ENCODE measurements at regions not wholly inside any gene's neighbourhood (a gene's known extent, or its start where the extent isn't known, plus 50 kb on each side); places are given as distances from the start of the nearest gene placed in this dataset.

GRCh38 chr16:14338969-14339368 lies 267.9 kb downstream of the MRTFB start:
- H3K4me3 ChIP-seq (ENCODE audit: low read depth, low read length), result no peak overlapping the region
- no peak for DNase-seq (ENCODE audit: low read depth)

GRCh38 chr16:14338236-14338635 lies 267.1 kb downstream of the MRTFB start:
- no peak overlapping the region for H3K4me3 ChIP-seq (ENCODE audit: low read depth, low read length)

GRCh38 chr16:14337303-14338191 lies 266.4 kb downstream of the MRTFB start:
- no peak for DNase-seq (ENCODE audit: low read depth)
- H3K4me3 ChIP-seq (ENCODE audit: low read depth, low read length), result no peak overlapping the region

More at GRCh38 chr16:14338236-14338635, 267.1 kb downstream of the MRTFB start:
- no peak for DNase-seq (ENCODE audit: low read depth)

- no peak overlapping the region for H3K4me3 ChIP-seq (ENCODE audit: low read depth, low read length)
- no peak for DNase-seq (ENCODE audit: low read depth)
Measured at GRCh38 chr16:14335297-14335696, 264.2 kb downstream of the MRTFB start.

- DNase-seq (ENCODE audit: low read depth), result no peak
- H3K4me3 ChIP-seq (ENCODE audit: low read depth, low read length), result no peak overlapping the region
Measured at GRCh38 chr16:14334366-14335080, 263.4 kb downstream of the MRTFB start.

GRCh38 chr16:14333361-14333760 lies 262.2 kb downstream of the MRTFB start:
- no peak overlapping the region for H3K4me3 ChIP-seq (ENCODE audit: low read depth, low read length)
- no peak for DNase-seq (ENCODE audit: low read depth)

- H3K4me3 ChIP-seq (ENCODE audit: low read depth, low read length), result no peak overlapping the region
- DNase-seq (ENCODE audit: low read depth), result no peak
Measured at GRCh38 chr16:14331020-14331419, 259.9 kb downstream of the MRTFB start.

- no peak overlapping the region for H3K4me3 ChIP-seq (ENCODE audit: low read depth, low read length)
- no peak for DNase-seq (ENCODE audit: low read depth)
Measured at GRCh38 chr16:14329727-14330350, 258.7 kb downstream of the MRTFB start.

GRCh38 chr16:14325502-14326401 lies 254.6 kb downstream of the MRTFB start:
- DNase-seq (ENCODE audit: low read depth), result no peak
- H3K4me3 ChIP-seq (ENCODE audit: low read depth, low read length), result no peak overlapping the region

- H3K4me3 ChIP-seq (ENCODE audit: low read depth, low read length), result no peak overlapping the region
- no peak for DNase-seq (ENCODE audit: low read depth)
Measured at GRCh38 chr16:14324581-14324980, 253.5 kb downstream of the MRTFB start.

GRCh38 chr16:14322186-14322585 lies 251.1 kb downstream of the MRTFB start:
- no peak for DNase-seq (ENCODE audit: low read depth)
- no peak overlapping the region for H3K4me3 ChIP-seq (ENCODE audit: low read depth, low read length)

- DNase-seq (ENCODE audit: low read depth), result no peak
- no peak overlapping the region for H3K4me3 ChIP-seq (ENCODE audit: low read depth, low read length)
Measured at GRCh38 chr16:14321542-14321941, 250.4 kb downstream of the MRTFB start.

GRCh38 chr16:14320406-14320805 lies 249.3 kb downstream of the MRTFB start:
- no peak for DNase-seq (ENCODE audit: low read depth)

More at GRCh38 chr16:14320406-14320805, 249.3 kb downstream of the MRTFB start:
- no peak overlapping the region for H3K4me3 ChIP-seq (ENCODE audit: low read depth, low read length)

Data from skeletal muscle cell (primary cell).